Body of pancreas (tissue), 4 donors: ENCODE measurements at regions not wholly inside any gene's neighbourhood (a gene's known extent, or its start where the extent isn't known, plus 50 kb on each side); places are given as distances from the start of the nearest gene placed in this dataset.

Experiments used
- CTCF ChIP-seq, 7 experiments: fragments of 450-650 bp in 4 of 7; fragments of 200-600 bp in 3 of 7; sonication (generic) in 3 of 7; IDR thresholded peaks; one replicate each; pipeline ENCODE4 v1.5.1; 2016 to 2019; ENCODE audit warnings: antibody characterized with exemption in 7 of 7
- POLR2A ChIP-seq, 3 donors: fragments of 450-650 bp; IDR thresholded peaks; one replicate each; pipeline ENCODE4 v1.6.1; 2016; ENCODE audit warnings: antibody characterized with exemption in 3 of 3, mild to moderate bottlenecking in 2 of 3

- no peak for TF ChIP-seq CTCF (IDR thresholded peaks at IDR 0.05)
- TF ChIP-seq POLR2A (IDR thresholded peaks at IDR 0.05): no peak
These were observed 88.8 kb upstream of the CCDC160 start for GRCh38 chrX:134148172-134148692.
